IMR-90 (cell line): ENCODE measurements at regions not wholly inside any gene's neighbourhood (a gene's known extent, or its start where the extent isn't known, plus 50 kb on each side); places are given as distances from the start of the nearest gene placed in this dataset.
"Not testable (repeated sequence)": the region's sequence is repeated elsewhere in the genome, so short reads cannot be mapped to it uniquely, and the experiment has no call there.

Source experiments
- ATAC-seq: fragments of 200-7000 bp; cut with Tn5 transposase; 2 replicates; pipeline ENCODE4 v1.9.1; 2020; ENCODE audit warnings: low read depth, mild to moderate bottlenecking, moderate library complexity
- BruUV-seq: library from RNA; stranded (reverse); fragments of 400-500 nt; replicated peaks from 2 replicates; lab custom pipeline; 2021; lab: Mats Ljungman, UMichigan
- CTCF ChIA-PET: fragments of 300-600 bp; formaldehyde crosslinking; extraction: SDS; loops from one replicate; lab custom pipeline; 2021; ENCODE audit warnings: antibody characterized with exemption; lab: Yijun Ruan, JAX
- POLR2A ChIA-PET: fragments of 300-600 bp; sonication (Branson Sonifier 250); formaldehyde crosslinking; loops from one replicate; lab custom pipeline; 2022; ENCODE audit warnings: antibody characterized with exemption; ENCODE audit not compliant: unreplicated experiment; lab: Charles Lee
- DNase-seq: peaks from one replicate; pipeline ENCODE4 v3.0.0; 2013
- H2AFZ ChIP-seq: replicated peaks from 2 replicates; pipeline ENCODE3; 2013; ENCODE audit warnings: low read length, mild to moderate bottlenecking; ENCODE audit not compliant: poor library complexity
- H2AK5ac ChIP-seq: 2 replicates; pipeline ENCODE4 v1.6.1; 2013; ENCODE audit warnings: low read depth, low read length, inconsistent platforms
- H2AK9ac ChIP-seq: replicated peaks from 2 replicates; pipeline ENCODE3; 2013; ENCODE audit warnings: mild to moderate bottlenecking, low read depth, low read length, moderate library complexity; ENCODE audit not compliant: poor library complexity
- H2BK120ac ChIP-seq: 2 replicates; pipeline ENCODE4 v1.6.1; 2013; ENCODE audit warnings: low read depth, low read length, inconsistent platforms
- H2BK15ac ChIP-seq: 3 replicates; pipeline ENCODE4 v1.6.1; 2013; ENCODE audit warnings: low read depth, low read length, inconsistent platforms
- H2BK20ac ChIP-seq: 2 replicates; pipeline ENCODE4 v1.6.1; 2013; ENCODE audit warnings: low read depth, mild to moderate bottlenecking, inconsistent platforms, low read length, moderate library complexity
- H2BK5ac ChIP-seq: 2 replicates; pipeline ENCODE4 v1.6.1; 2013; ENCODE audit warnings: mild to moderate bottlenecking, low read depth, low read length, inconsistent platforms; ENCODE audit not compliant: poor library complexity, severe bottlenecking
- H3K14ac ChIP-seq: replicated peaks from 2 replicates; pipeline ENCODE4 v1.6.1; 2013; ENCODE audit warnings: low read depth, low read length, inconsistent platforms
- H3K18ac ChIP-seq: 2 replicates; pipeline ENCODE4 v1.6.1; 2013; ENCODE audit warnings: low read depth, low read length, control low read depth
- H3K23ac ChIP-seq: 2 replicates; pipeline ENCODE4 v1.6.1; 2013; ENCODE audit warnings: low read depth, low read length, inconsistent platforms
- H3K27ac ChIP-seq: 2 replicates; pipeline ENCODE4 v1.5.1; 2013; ENCODE audit warnings: mild to moderate bottlenecking, control low read depth, low read length; ENCODE audit not compliant: insufficient read depth
- H3K27me3 ChIP-seq: 2 replicates; pipeline ENCODE4 v1.6.1; 2013; ENCODE audit warnings: low read length; ENCODE audit not compliant: control insufficient read depth, insufficient read depth
- H3K36me3 ChIP-seq: 2 replicates; pipeline ENCODE4 v1.6.1; 2013; ENCODE audit warnings: low read length, mixed read lengths; ENCODE audit not compliant: control insufficient read depth, insufficient read depth
- H3K4ac ChIP-seq: 2 replicates; pipeline ENCODE4 v1.6.1; 2013; ENCODE audit warnings: low read depth, low read length, inconsistent platforms
- H3K4me1 ChIP-seq: 2 replicates; pipeline ENCODE4 v1.6.1; 2013; ENCODE audit warnings: low read length, mixed read lengths; ENCODE audit not compliant: control insufficient read depth, insufficient read depth
- H3K4me2 ChIP-seq: 2 replicates; pipeline ENCODE4 v1.6.1; 2013; ENCODE audit warnings: low read depth, mild to moderate bottlenecking, control low read depth, low read length, moderate library complexity
- H3K4me3 ChIP-seq: 2 replicates; pipeline ENCODE4 v1.5.1; 2013; ENCODE audit warnings: low read depth, mild to moderate bottlenecking, control low read depth, low read length, moderate library complexity; ENCODE audit not compliant: insufficient read depth
- H3K56ac ChIP-seq: 2 replicates; pipeline ENCODE4 v1.6.1; 2013; ENCODE audit warnings: low read length, inconsistent platforms; ENCODE audit not compliant: insufficient read depth; ENCODE audit errors: extremely low read depth
- H3K79me1 ChIP-seq, 2 experiments: 2 replicates each; pipeline ENCODE4 v1.6.1; 2013; ENCODE audit warnings: low read length in 2 of 2, inconsistent platforms in 1 of 2, low read depth in 1 of 2
- H3K9ac ChIP-seq: 2 replicates; pipeline ENCODE4 v1.6.1; 2013; ENCODE audit warnings: low read depth, low read length, control low read depth
- H3K9me1 ChIP-seq: 2 replicates; pipeline ENCODE4 v1.6.1; 2013; ENCODE audit warnings: low read length, inconsistent platforms; ENCODE audit not compliant: insufficient read depth
- H3K9me3 ChIP-seq: 2 replicates; pipeline ENCODE4 v1.6.1; 2013; ENCODE audit warnings: low read length; ENCODE audit not compliant: control insufficient read depth, insufficient read depth
- H4K20me1 ChIP-seq: 2 replicates; pipeline ENCODE4 v1.6.1; 2013; ENCODE audit warnings: low read length, inconsistent platforms; ENCODE audit not compliant: insufficient read depth
- H4K5ac ChIP-seq: 2 replicates; pipeline ENCODE4 v1.6.1; 2013; ENCODE audit warnings: mild to moderate bottlenecking, low read depth, low read length, control low read depth
- H4K8ac ChIP-seq, 2 experiments: 2 replicates each; pipeline ENCODE4 v1.6.1; 2013; ENCODE audit warnings: low read depth in 2 of 2, low read length in 2 of 2, control low read depth in 1 of 2, inconsistent platforms in 1 of 2
- H4K91ac ChIP-seq: 2 replicates; pipeline ENCODE4 v1.6.1; 2013; ENCODE audit warnings: low read depth, low read length, inconsistent platforms; ENCODE audit not compliant: insufficient read depth
- WGBS, 2 experiments: methylation state at CpG; one replicate each; pipeline versions ENCODE4 v1.1.5 to v1.1.7; 2013; ENCODE audit warnings: missing lambda C conversion rate in 2 of 2; ENCODE audit not compliant: insufficient read length in 1 of 2; ENCODE audit errors: extremely low coverage in 2 of 2; 5-methylcytosine and 5-hydroxymethylcytosine counted together
- dilution Hi-C: fragments of 300-500 bp; cut with HindIII; formaldehyde crosslinking; loops from one replicate; pipeline ENCODE4 v1.14.3; 2018; ENCODE audit warnings: low sequenced_read_pairs; ENCODE audit not compliant: unreplicated experiment
- in situ Hi-C: fragments of 300-500 bp; cut with MboI; formaldehyde crosslinking; loops from 3 replicates; pipeline ENCODE4 v1.14.3; 2019; ENCODE audit warnings: low sequenced_read_pairs, inconsistent platforms, mixed read lengths
- intact Hi-C: fragments of 100-400 bp; cut with micrococcal nuclease; formaldehyde crosslinking; loops from 2 replicates; pipeline ENCODE4 v1.10.0; 2022

- H3K4me1 ChIP-seq, H3K23ac ChIP-seq, CTCF ChIA-PET, H4K8ac ChIP-seq, H4K20me1 ChIP-seq, intact Hi-C loops, POLR2A ChIA-PET, BruUV-seq, H3K27ac ChIP-seq, ATAC-seq, H3K18ac ChIP-seq, H3K9me3 ChIP-seq, H2BK15ac ChIP-seq, H2AK5ac ChIP-seq, H3K4me3 ChIP-seq, DNase-seq, H3K4ac ChIP-seq, H2AFZ ChIP-seq, H3K36me3 ChIP-seq, H2BK20ac ChIP-seq, H2BK120ac ChIP-seq, H2AK9ac ChIP-seq, H4K91ac ChIP-seq, H3K56ac ChIP-seq, H2BK5ac ChIP-seq, H3K14ac ChIP-seq, dilution Hi-C loops, H3K9me1 ChIP-seq, H3K9ac ChIP-seq, H4K5ac ChIP-seq: not testable (repeated sequence)
- peak overlapping the region; percentile 65; the same call in 1 of the 2 replicates for H3K4me2 ChIP-seq
- in situ Hi-C loops: loop anchor here (25.0 kb wide), 1 partner anchor 399 kb away; no protein-coding TSS in a partner anchor
- WGBS, 2 experiments: 60% methylated on average over 1 of the region's 8 CpGs; no CpG with 5 or more reads in 1 of the 2 experiments
- peaks cover 11% of the 10 kb centered on the region for H3K27me3 ChIP-seq
- H3K79me1 ChIP-seq: peaks cover 0 to 20% of the 10 kb centered on the region in 2 experiments; a peak in 2 of 4 replicates
Measured at GRCh38 chr17:30711176-30711575, 113.3 kb downstream of the CRLF3 start.

- dilution Hi-C loops, H3K4ac ChIP-seq, H4K5ac ChIP-seq, H2BK15ac ChIP-seq, H3K18ac ChIP-seq, intact Hi-C loops, H2AK9ac ChIP-seq, H3K36me3 ChIP-seq, ATAC-seq, H3K9me1 ChIP-seq, H3K4me1 ChIP-seq, H2BK20ac ChIP-seq, H4K91ac ChIP-seq, H4K8ac ChIP-seq, H2BK120ac ChIP-seq, H3K23ac ChIP-seq, DNase-seq, H2BK5ac ChIP-seq, BruUV-seq, H3K14ac ChIP-seq, H3K9me3 ChIP-seq, H4K20me1 ChIP-seq, CTCF ChIA-PET, H3K56ac ChIP-seq, POLR2A ChIA-PET, H3K27ac ChIP-seq: not testable (repeated sequence)
- H3K4me3 ChIP-seq: peak overlapping the region; percentile 56
- in situ Hi-C loops: loop anchor here (25.0 kb wide), 1 partner anchor 398 kb away; no protein-coding TSS in a partner anchor
- peaks cover 18% of the 10 kb centered on the region for H3K27me3 ChIP-seq
- peak overlapping the region; percentile 59; the same call in 1 of the 2 replicates for H2AK5ac ChIP-seq
- 0% methylated on average over 1 of the region's 31 CpGs; no CpG with 5 or more reads in 1 of the 2 experiments for WGBS, 2 experiments
- H3K4me2 ChIP-seq: peak overlapping the region; percentile 82
- H2AFZ ChIP-seq: peak overlapping the region; percentile 70
- H3K79me1 ChIP-seq: peaks cover 0 to 19% of the 10 kb centered on the region in 2 experiments; a peak in 2 of 4 replicates
- peak overlapping the region; percentile 46; the same call in 1 of the 2 replicates for H3K9ac ChIP-seq
Measured at GRCh38 chr17:30710276-30711088, 114.0 kb downstream of the CRLF3 start.
